Keratinocyte (primary cell): ENCODE measurements at regions not wholly inside any gene's neighbourhood (a gene's known extent, or its start where the extent isn't known, plus 50 kb on each side); places are given as distances from the start of the nearest gene placed in this dataset.

Experiments
- DNase-seq: peaks from one replicate; pipeline ENCODE4 v3.0.0-alpha.2; 2011; ENCODE audit warnings: low read depth, missing footprints, low spot score
- FAIRE-seq: peaks from 2 replicates; lab custom pipeline; 2011; peaks lifted over from hg19 to GRCh38; lab: Jason Lieb, UNC
- H2AFZ ChIP-seq: 2 replicates; pipeline ENCODE4 v1.6.0; 2012; ENCODE audit warnings: low read length, control low read depth, inconsistent platforms; ENCODE audit not compliant: control insufficient read depth
- H3K27ac ChIP-seq: 2 replicates; pipeline ENCODE4 v1.5.1; 2011; ENCODE audit warnings: low read length; ENCODE audit not compliant: control insufficient read depth, insufficient read depth
- H3K27me3 ChIP-seq: 3 replicates; pipeline ENCODE4 v1.6.0; 2011; ENCODE audit warnings: low read length; ENCODE audit not compliant: control insufficient read depth, insufficient read depth; ENCODE audit errors: extremely low read depth
- H3K36me3 ChIP-seq, 2 experiments: 2 replicates in 1 of 2; 3 replicates in 1 of 2; pipeline ENCODE4 v1.5.1; 2011; ENCODE audit warnings: low read length in 2 of 2, mild to moderate bottlenecking in 1 of 2; ENCODE audit not compliant: control insufficient read depth in 2 of 2, insufficient read depth in 2 of 2; ENCODE audit errors: extremely low read depth in 1 of 2
- H3K4me1 ChIP-seq: 3 replicates; pipeline ENCODE4 v1.5.1; 2011; ENCODE audit warnings: low read length; ENCODE audit not compliant: control insufficient read depth, insufficient read depth; ENCODE audit errors: extremely low read depth
- H3K4me2 ChIP-seq: 3 replicates; pipeline ENCODE4 v1.6.0; 2011; ENCODE audit warnings: low read depth, low read length; ENCODE audit not compliant: control insufficient read depth, insufficient read depth; ENCODE audit errors: extremely low read depth
- H3K4me3 ChIP-seq, 3 experiments: fragments of 200-600 bp in 1 of 3; sonication (generic) in 1 of 3; 2 replicates in 2 of 3; 3 replicates in 1 of 3; pipeline ENCODE4 v1.5.1; 2011 to 2016; ENCODE audit warnings: low read length in 3 of 3, mild to moderate bottlenecking in 3 of 3, control low read depth in 2 of 3, inconsistent platforms in 1 of 3, low read depth in 1 of 3, mixed read lengths in 1 of 3, mixed run types in 1 of 3, moderate library complexity in 1 of 3; ENCODE audit not compliant: control insufficient read depth in 2 of 3, insufficient read depth in 2 of 3; ENCODE audit errors: extremely low read depth in 1 of 3
- H3K79me2 ChIP-seq: 2 replicates; pipeline ENCODE4 v1.6.0; 2012; ENCODE audit warnings: low read length; ENCODE audit not compliant: control insufficient read depth, insufficient read depth
- H3K9ac ChIP-seq: 3 replicates; pipeline ENCODE4 v1.6.0; 2011; ENCODE audit warnings: low read length; ENCODE audit not compliant: control insufficient read depth, insufficient read depth; ENCODE audit errors: extremely low read depth
- H3K9me1 ChIP-seq: 3 replicates; pipeline ENCODE4 v1.6.0; 2011; ENCODE audit warnings: low read length; ENCODE audit not compliant: control insufficient read depth, insufficient read depth; ENCODE audit errors: extremely low read depth
- H3K9me3 ChIP-seq: 2 replicates; pipeline ENCODE4 v1.5.1; 2012; ENCODE audit warnings: low read depth, low read length; ENCODE audit not compliant: control insufficient read depth
- H4K20me1 ChIP-seq: 3 replicates; pipeline ENCODE4 v1.6.0; 2011; ENCODE audit warnings: low read length; ENCODE audit not compliant: control insufficient read depth, insufficient read depth; ENCODE audit errors: extremely low read depth
- CTCF ChIP-seq, 3 experiments: IDR thresholded peaks in 1 of 3; conservative IDR thresholded peaks in 1 of 3; optimal IDR thresholded peaks in 1 of 3; 2 replicates in 2 of 3; 3 replicates in 1 of 3; pipeline versions ENCODE3 to v1.5.1; 2011; ENCODE audit warnings: low read length in 3 of 3, mild to moderate bottlenecking in 3 of 3, moderate library complexity in 2 of 3, control low read depth in 1 of 3, inconsistent platforms in 1 of 3; ENCODE audit not compliant: insufficient read depth in 2 of 3; ENCODE audit errors: extremely low read depth in 1 of 3
- EZH2 ChIP-seq: IDR thresholded peaks from one replicate; pipeline ENCODE4 v1.6.1; 2012; ENCODE audit warnings: inconsistent platforms, mild to moderate bottlenecking, low read length, moderate library complexity
- dilution Hi-C: fragments of 300-500 bp; cut with MboI; formaldehyde crosslinking; loops from one replicate; pipeline ENCODE4 v1.7.0; 2020; ENCODE audit warnings: low sequenced_read_pairs; ENCODE audit not compliant: extremely low pct_ligation_motif_present

GRCh38 chr1:177511036-177511435 lies 340.3 kb downstream of the BRINP2 start:
- Histone ChIP-seq H3K27me3 (no peaks in the 10 kb centered on the region), H3K9me1 (no peaks in the 10 kb centered on the region), H3K36me3 (no peaks in the 10 kb centered on the region), H3K4me1 (peaks cover 4% of the 10 kb centered on the region), H3K4me2 (no peak overlapping the region), H4K20me1 (no peaks in the 10 kb centered on the region), H3K4me3 (no peak overlapping the region), H3K79me2 (no peaks in the 10 kb centered on the region), H3K9ac (no peak overlapping the region), H2AFZ (no peak overlapping the region), H3K27ac (no peak overlapping the region), H3K9me3 (no peaks in the 10 kb centered on the region)
- dilution Hi-C loops: no loop called here
- DNase-seq (no peak), FAIRE-seq (no peak)
- TF ChIP-seq CTCF (optimal IDR thresholded peaks at IDR 0.05 in 1 of 3, IDR thresholded peaks at IDR 0.05 in 1 of 3, conservative IDR thresholded peaks at IDR 0.05 in 1 of 3; ENCODE audit: extremely low read depth in 1 of 3, insufficient read depth in 2 of 3, low read length in 3 of 3) (no peak), EZH2 (no peak)

GRCh38 chr1:177505905-177506590 lies 335.3 kb downstream of the BRINP2 start:
- Histone ChIP-seq H4K20me1 (no peaks in the 10 kb centered on the region), H3K27me3 (no peaks in the 10 kb centered on the region), H3K4me3 (no peak overlapping the region), H3K4me1 (peaks cover 4% of the 10 kb centered on the region), H3K27ac (peak overlapping the region; percentile 22), H2AFZ (peak overlapping the region; percentile 52), H3K9me1 (no peaks in the 10 kb centered on the region), H3K36me3 (no peaks in the 10 kb centered on the region), H3K9me3 (no peaks in the 10 kb centered on the region), H3K4me2 (peak overlapping the region; percentile 11), H3K9ac (no peak overlapping the region), H3K79me2 (no peaks in the 10 kb centered on the region)
- DNase-seq (no peak), FAIRE-seq (peak; percentile 82)
- dilution Hi-C loops: no loop called here
- TF ChIP-seq EZH2: no peak
- no peak for TF ChIP-seq CTCF (optimal IDR thresholded peaks at IDR 0.05 in 1 of 3, IDR thresholded peaks at IDR 0.05 in 1 of 3, conservative IDR thresholded peaks at IDR 0.05 in 1 of 3; ENCODE audit: extremely low read depth in 1 of 3, insufficient read depth in 2 of 3, low read length in 3 of 3)
